Astrocyte of the cerebellum (primary cell): ENCODE measurements at regions not wholly inside any gene's neighbourhood (a gene's known extent, or its start where the extent isn't known, plus 50 kb on each side); places are given as distances from the start of the nearest gene placed in this dataset.

Experiments
- DNase-seq: peaks from one replicate; pipeline ENCODE4 v3.0.0-alpha.2; 2011; ENCODE audit warnings: low read depth
- H3K4me3 ChIP-seq: 2 replicates; pipeline ENCODE4 v1.5.1; 2011; ENCODE audit warnings: mild to moderate bottlenecking, low read depth, low read length, moderate library complexity
- CTCF ChIP-seq: IDR thresholded peaks from 2 replicates; pipeline ENCODE4 v1.5.1; 2012; ENCODE audit warnings: low read length, low read depth, moderate library complexity, mild to moderate bottlenecking; ENCODE audit errors: missing control alignments
- in situ Hi-C: cut with HindIII; loops from 2 replicates; pipeline ENCODE4 v1.10.0; 2017; ENCODE audit warnings: low sequenced_read_pairs

GRCh38 chr22:42194104-42194851 is 63.7 kb upstream of the CYP2D6 start:
- in situ Hi-C loops = no loop called here
- no peak overlapping the region for H3K4me3 ChIP-seq
- TF ChIP-seq CTCF = no peak
- DNase-seq = no peak

DNA sequence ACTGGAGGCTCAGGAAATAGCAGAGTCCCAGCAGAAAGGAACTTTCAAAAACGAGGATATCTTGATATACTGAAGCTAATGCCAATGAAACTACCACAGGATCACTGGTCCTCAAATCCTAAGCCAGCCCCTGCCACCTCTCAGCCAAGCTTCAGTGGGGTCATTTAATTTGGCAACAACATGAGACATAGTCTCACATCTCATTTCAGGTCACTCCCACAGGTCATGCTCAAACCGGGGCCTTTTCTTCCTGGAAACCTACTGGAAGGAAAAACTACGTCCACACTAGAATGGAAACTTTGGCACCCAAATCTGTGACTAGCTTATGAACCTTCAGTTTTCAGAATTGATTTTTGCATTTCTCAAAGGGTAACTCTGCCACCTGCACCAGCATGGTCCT is 61.9 kb upstream of the CYP2D6 start:
- no peak overlapping the region for H3K4me3 ChIP-seq
- DNase-seq = no peak
- no peak for TF ChIP-seq CTCF
- in situ Hi-C loops = no loop called here

- in situ Hi-C loops = no loop called here
- no peak overlapping the region for H3K4me3 ChIP-seq
- no peak for DNase-seq
- TF ChIP-seq CTCF = no peak
Measured at GRCh38 chr22:42190274-42190673, 59.7 kb upstream of the CYP2D6 start.

DNA sequence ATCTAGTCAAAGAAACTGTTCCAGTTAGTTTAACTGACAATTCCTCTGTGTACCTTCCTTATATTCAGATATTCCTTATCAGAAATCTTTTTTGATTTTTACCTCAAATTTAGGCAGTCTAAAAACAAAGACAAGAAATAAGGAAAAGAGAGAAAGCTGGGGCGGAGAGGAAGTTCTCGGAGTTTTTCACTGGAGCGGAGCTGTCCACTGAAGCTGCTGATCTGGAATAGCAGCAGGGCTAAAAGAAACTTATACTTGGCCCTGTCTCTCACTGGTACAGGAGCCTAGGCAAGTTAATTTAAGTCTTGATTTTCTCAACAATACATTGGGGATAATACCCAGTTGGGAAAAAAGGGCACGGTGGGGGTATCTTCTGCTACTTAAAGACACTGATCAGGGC is 59.2 kb upstream of the CYP2D6 start:
- in situ Hi-C loops = loop anchor here (5.0 to 10.0 kb wide), 4 partner anchors 33 to 253 kb away; no protein-coding TSS in a partner anchor
- TF ChIP-seq CTCF = no peak
- DNase-seq = no peak
- H3K4me3 ChIP-seq = no peak overlapping the region

- no peak for TF ChIP-seq CTCF
- in situ Hi-C loops = loop anchor here (5.0 to 10.0 kb wide), 4 partner anchors 33 to 253 kb away; no protein-coding TSS in a partner anchor
- no peak overlapping the region for H3K4me3 ChIP-seq
- no peak for DNase-seq
Measured at GRCh38 chr22:42188808-42189447, 58.3 kb upstream of the CYP2D6 start.

DNA sequence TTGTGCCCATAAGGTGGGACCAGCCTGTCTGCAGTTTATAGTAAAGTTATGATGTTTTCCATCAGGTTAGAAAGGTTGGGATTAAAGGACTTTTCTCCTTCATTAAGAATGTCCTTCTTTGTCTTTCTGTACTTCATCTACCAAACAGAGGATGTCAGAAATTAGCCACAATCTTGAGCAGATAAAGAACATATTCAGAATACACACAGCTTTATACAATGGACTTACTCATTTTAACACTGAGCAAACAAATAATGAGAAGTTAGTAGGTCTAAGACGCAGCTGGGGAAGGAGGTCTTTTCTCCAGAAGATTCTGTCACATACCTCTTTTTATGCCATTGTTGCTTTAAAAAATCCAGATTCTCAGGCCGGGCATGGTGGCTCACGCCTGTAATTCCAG is 57.0 kb upstream of the CYP2D6 start:
- H3K4me3 ChIP-seq = no peak overlapping the region
- in situ Hi-C loops = loop anchor here (5.0 to 10.0 kb wide), 4 partner anchors 35 to 255 kb away; no protein-coding TSS in a partner anchor
- no peak for TF ChIP-seq CTCF
- no peak for DNase-seq
